Vagina (tissue), 2 donors: ENCODE measurements at regions not wholly inside any gene's neighbourhood (a gene's known extent, or its start where the extent isn't known, plus 50 kb on each side); places are given as distances from the start of the nearest gene placed in this dataset.

Experiments
- DNase-seq, 2 donors: peaks; one replicate each; pipeline ENCODE4 v3.0.0-alpha.2; 2017; ENCODE audit errors: extremely low spot score in 2 of 2
- H3K27ac ChIP-seq: fragments of 200-600 bp; sonication (generic); one replicate; pipeline ENCODE4 v1.5.1; 2019
- H3K27me3 ChIP-seq: fragments of 200-600 bp; sonication (generic); one replicate; pipeline ENCODE4 v1.5.1; 2019
- H3K36me3 ChIP-seq, 2 donors: fragments of 200-600 bp; sonication (generic); one replicate each; pipeline ENCODE4 v1.5.1; 2017 to 2019
- H3K4me1 ChIP-seq: fragments of 200-600 bp; sonication (generic); one replicate; pipeline ENCODE4 v1.5.1; 2019
- H3K4me3 ChIP-seq, 2 donors: fragments of 200-600 bp; sonication (generic); 1 replicate in 1 of 2; 2 replicates in 1 of 2; pipeline ENCODE4 v1.5.1; 2016 to 2019
- H3K9me3 ChIP-seq: fragments of 200-600 bp; sonication (generic); one replicate; pipeline ENCODE4 v1.5.1; 2019
- POLR2A ChIP-seq, 2 donors: fragments of 450-650 bp; IDR thresholded peaks; one replicate each; pipeline ENCODE4 v1.6.1; 2017; ENCODE audit warnings: antibody characterized with exemption in 2 of 2, mild to moderate bottlenecking in 2 of 2, moderate library complexity in 2 of 2
- POLR2AphosphoS5 ChIP-seq, 2 donors: sonication (generic); formaldehyde crosslinking; IDR thresholded peaks; one replicate each; pipeline ENCODE4 v1.9.0; 2017; ENCODE audit warnings: antibody characterized with exemption in 2 of 2, mild to moderate bottlenecking in 2 of 2, low read depth in 1 of 2; ENCODE audit not compliant: insufficient read depth in 1 of 2
- intact Hi-C: fragments of 100-400 bp; cut with DNase I; formaldehyde crosslinking; loops from one replicate; pipeline ENCODE4 v1.15.1; 2023
- TF ChIP-seq, protein P1 (sequence below), 3 experiments: fragments of 450-650 bp in 2 of 3; fragments of 200-600 bp in 1 of 3; sonication (generic) in 1 of 3; IDR thresholded peaks; one replicate each; pipeline ENCODE4 v1.5.1; 2017 to 2019; ENCODE audit warnings: antibody characterized with exemption in 3 of 3, mild to moderate bottlenecking in 2 of 3, moderate library complexity in 2 of 3

DNA sequence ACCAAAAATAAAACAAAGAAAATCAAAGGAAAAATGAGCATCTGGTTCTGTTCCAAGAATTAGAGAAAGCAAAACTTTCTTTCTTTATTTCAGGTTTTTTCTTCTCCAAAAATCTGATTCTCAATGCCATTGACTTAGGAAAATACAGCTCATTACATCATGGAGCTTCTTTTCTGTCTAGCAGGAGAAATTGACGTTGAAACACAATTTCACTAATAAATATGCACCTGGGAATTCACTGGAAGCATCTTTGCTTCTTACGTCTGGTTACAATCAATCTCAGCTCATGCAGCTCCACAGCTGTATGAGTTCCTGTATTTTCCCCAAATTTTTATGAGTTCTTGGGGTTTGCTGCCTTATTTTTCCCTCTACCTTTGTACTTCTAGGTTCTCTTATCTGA is 1568.6 kb upstream of the GOT2 start:
- no peaks in the 10 kb centered on the region for H3K9me3 ChIP-seq
- H3K27me3 ChIP-seq, result no peaks in the 10 kb centered on the region
- no peak overlapping the region for H3K27ac ChIP-seq
- no peak overlapping the region for H3K4me3 ChIP-seq
- no peaks in the 10 kb centered on the region for H3K4me1 ChIP-seq
- intact Hi-C loops, result no loop called here
- no peak for DNase-seq
- H3K36me3 ChIP-seq, result no peaks in the 10 kb centered on the region
- TF ChIP-seq, protein P1, sequence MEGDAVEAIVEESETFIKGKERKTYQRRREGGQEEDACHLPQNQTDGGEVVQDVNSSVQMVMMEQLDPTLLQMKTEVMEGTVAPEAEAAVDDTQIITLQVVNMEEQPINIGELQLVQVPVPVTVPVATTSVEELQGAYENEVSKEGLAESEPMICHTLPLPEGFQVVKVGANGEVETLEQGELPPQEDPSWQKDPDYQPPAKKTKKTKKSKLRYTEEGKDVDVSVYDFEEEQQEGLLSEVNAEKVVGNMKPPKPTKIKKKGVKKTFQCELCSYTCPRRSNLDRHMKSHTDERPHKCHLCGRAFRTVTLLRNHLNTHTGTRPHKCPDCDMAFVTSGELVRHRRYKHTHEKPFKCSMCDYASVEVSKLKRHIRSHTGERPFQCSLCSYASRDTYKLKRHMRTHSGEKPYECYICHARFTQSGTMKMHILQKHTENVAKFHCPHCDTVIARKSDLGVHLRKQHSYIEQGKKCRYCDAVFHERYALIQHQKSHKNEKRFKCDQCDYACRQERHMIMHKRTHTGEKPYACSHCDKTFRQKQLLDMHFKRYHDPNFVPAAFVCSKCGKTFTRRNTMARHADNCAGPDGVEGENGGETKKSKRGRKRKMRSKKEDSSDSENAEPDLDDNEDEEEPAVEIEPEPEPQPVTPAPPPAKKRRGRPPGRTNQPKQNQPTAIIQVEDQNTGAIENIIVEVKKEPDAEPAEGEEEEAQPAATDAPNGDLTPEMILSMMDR (IDR thresholded peaks at IDR 0.05), result no peak
- TF ChIP-seq POLR2AphosphoS5 (IDR thresholded peaks at IDR 0.05; ENCODE audit: insufficient read depth in 1 of 2, low read depth in 1 of 2) (no peak), POLR2A (IDR thresholded peaks at IDR 0.05) (no peak)

DNA sequence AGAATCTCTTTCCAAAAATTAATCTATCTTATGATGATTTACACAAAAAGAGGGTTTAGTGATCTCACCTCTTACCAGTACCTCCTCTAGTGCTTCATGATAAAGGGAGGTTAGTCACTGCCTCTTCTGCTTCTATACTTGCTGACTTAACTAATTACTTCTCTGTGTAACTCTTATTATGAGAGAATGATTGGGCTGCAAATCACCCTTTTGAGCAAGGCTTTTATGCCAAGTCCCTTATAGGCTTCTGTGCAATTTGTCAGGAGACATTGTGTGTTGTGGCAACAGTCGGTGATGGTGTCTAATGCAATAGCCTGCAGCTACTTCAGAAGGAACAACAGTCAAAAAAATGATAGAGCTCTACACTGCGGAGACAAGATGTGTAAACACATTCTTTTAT is 1568.1 kb upstream of the GOT2 start:
- intact Hi-C loops, result no loop called here
- no peaks in the 10 kb centered on the region for H3K9me3 ChIP-seq
- H3K36me3 ChIP-seq, result no peaks in the 10 kb centered on the region
- no peaks in the 10 kb centered on the region for H3K4me1 ChIP-seq
- H3K4me3 ChIP-seq, result no peak overlapping the region
- no peak for DNase-seq
- no peaks in the 10 kb centered on the region for H3K27me3 ChIP-seq
- TF ChIP-seq POLR2AphosphoS5 (IDR thresholded peaks at IDR 0.05; ENCODE audit: insufficient read depth in 1 of 2, low read depth in 1 of 2), result no peak
- TF ChIP-seq POLR2A (IDR thresholded peaks at IDR 0.05), result no peak
- TF ChIP-seq, protein P1 (IDR thresholded peaks at IDR 0.05), result no peak
- H3K27ac ChIP-seq, result no peak overlapping the region

DNA sequence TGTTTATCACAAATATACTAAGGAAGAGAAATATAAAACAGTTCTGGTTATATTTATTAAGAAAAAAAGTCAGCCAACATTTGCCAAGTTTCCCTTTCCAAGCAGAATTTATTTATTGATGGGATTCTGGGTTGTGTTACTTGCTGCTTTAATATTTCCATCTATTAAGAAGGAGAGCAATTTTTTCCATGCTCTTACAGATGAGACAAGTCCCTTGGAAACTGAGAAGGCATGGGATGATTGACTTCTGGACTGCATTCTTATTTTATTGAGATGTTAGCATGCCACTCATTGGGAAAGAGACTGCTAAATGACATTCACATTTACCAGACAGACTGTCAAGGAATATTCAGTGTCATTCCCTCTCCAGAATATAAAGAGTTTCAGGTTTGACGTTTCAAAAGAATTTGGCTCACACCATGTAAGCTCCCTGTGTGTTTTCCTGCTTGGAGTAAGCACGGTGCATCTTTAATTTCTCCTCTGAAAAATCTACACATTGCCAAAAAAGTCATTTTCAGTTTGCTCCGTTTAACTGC is 1565.2 kb upstream of the GOT2 start:
- Histone ChIP-seq H3K27ac (no peak overlapping the region), H3K4me3 (no peak overlapping the region), H3K9me3 (no peaks in the 10 kb centered on the region), H3K36me3 (no peaks in the 10 kb centered on the region), H3K27me3 (no peaks in the 10 kb centered on the region), H3K4me1 (no peaks in the 10 kb centered on the region)
- intact Hi-C loops, result no loop called here
- DNase-seq, result no peak
- TF ChIP-seq POLR2A (IDR thresholded peaks at IDR 0.05), result no peak
- TF ChIP-seq, protein P1 (IDR thresholded peaks at IDR 0.05), result no peak
- no peak for TF ChIP-seq POLR2AphosphoS5 (IDR thresholded peaks at IDR 0.05; ENCODE audit: insufficient read depth in 1 of 2, low read depth in 1 of 2)

DNA sequence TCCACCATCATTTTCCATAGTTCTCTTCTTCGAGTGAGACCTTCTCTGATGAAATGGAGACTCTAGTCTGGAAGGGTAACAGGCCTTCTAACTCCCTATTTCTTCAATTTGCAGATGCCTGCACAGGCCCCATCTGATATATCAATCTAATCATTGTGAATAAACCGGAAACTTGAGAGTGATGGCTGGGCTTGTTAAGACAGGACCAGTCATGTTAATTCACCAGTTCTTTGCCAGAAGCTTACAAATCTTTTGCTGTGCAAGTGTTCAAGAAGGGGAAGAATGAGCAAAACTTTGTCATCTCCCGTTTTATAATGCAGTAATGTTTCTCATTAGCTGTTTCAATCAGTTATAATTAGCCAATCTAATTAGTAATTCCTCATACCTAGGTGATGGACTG is 1561.3 kb upstream of the GOT2 start:
- Histone ChIP-seq H3K9me3 (no peaks in the 10 kb centered on the region), H3K4me1 (no peaks in the 10 kb centered on the region), H3K27me3 (no peaks in the 10 kb centered on the region), H3K36me3 (no peaks in the 10 kb centered on the region), H3K27ac (no peak overlapping the region), H3K4me3 (no peak overlapping the region)
- TF ChIP-seq POLR2AphosphoS5 (IDR thresholded peaks at IDR 0.05; ENCODE audit: insufficient read depth in 1 of 2, low read depth in 1 of 2) (no peak), POLR2A (IDR thresholded peaks at IDR 0.05) (no peak)
- TF ChIP-seq, protein P1 (IDR thresholded peaks at IDR 0.05), result no peak
- intact Hi-C loops, result no loop called here
- DNase-seq, result no peak

DNA sequence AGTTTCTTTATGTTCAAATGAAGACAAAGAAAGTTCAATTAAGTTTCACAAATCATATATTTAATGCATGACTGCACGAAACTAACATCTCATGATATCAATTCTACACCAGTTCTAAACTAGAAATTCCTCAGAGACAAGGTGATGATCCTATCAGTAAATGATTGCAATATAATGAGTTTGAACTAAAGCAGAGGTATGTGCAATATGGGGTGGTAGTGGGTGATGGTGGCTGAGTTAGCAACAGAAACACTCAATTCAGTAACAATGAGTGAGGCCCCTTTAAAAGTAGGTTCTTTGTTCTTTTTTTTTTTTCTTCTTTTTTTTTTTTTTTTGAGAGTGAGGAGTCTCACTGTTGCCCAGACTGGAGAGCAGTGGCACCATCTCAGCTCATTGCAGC is 1551.7 kb upstream of the GOT2 start:
- DNase-seq, result no peak
- intact Hi-C loops, result no loop called here
- no peaks in the 10 kb centered on the region for H3K27me3 ChIP-seq
- H3K4me3 ChIP-seq, result no peak overlapping the region
- no peak overlapping the region for H3K27ac ChIP-seq
- TF ChIP-seq POLR2AphosphoS5 (IDR thresholded peaks at IDR 0.05; ENCODE audit: insufficient read depth in 1 of 2, low read depth in 1 of 2) (no peak), POLR2A (IDR thresholded peaks at IDR 0.05) (no peak)
- TF ChIP-seq, protein P1 (IDR thresholded peaks at IDR 0.05), result no peak
- no peaks in the 10 kb centered on the region for H3K36me3 ChIP-seq
- no peaks in the 10 kb centered on the region for H3K9me3 ChIP-seq
- no peaks in the 10 kb centered on the region for H3K4me1 ChIP-seq
